GM10266 (cell line): ENCODE measurements at regions not wholly inside any gene's neighbourhood (a gene's known extent, or its start where the extent isn't known, plus 50 kb on each side); places are given as distances from the start of the nearest gene placed in this dataset.

Experiments used
- DNase-seq: peaks from one replicate; pipeline ENCODE4 v3.0.0; 2012; ENCODE audit errors: extremely low spot score
- CTCF ChIP-seq: IDR thresholded peaks from 2 replicates; pipeline ENCODE4 v1.5.1; 2012; ENCODE audit warnings: mild to moderate bottlenecking, low read depth; ENCODE audit not compliant: control insufficient read depth, insufficient read depth; ENCODE audit errors: missing control alignments

GRCh38 chr6:90393232-90393884 is 96.7 kb upstream of the BACH2 start:
- peak; percentile 27 for DNase-seq
- peak; percentile 80 for TF ChIP-seq CTCF

DNA sequence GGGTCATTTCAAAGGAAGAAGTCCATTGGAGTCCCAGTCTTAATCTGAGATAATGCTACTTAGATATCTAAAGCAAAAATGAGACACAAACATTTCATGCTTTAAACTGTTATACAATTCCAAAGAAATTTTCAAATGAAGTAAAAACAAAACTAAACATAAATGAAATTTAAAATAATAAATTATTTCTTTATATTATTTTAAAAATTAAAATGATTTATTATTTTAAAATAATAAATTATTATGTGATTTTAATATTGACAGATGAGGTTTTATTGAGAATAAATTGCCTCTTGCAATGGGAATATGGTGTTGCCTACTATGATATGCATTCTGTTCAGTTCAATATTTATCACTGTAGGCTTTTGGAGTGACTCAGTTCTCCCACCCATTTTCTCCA is 93.7 kb upstream of the BACH2 start:
- DNase-seq, result no peak
- no peak for TF ChIP-seq CTCF

DNA sequence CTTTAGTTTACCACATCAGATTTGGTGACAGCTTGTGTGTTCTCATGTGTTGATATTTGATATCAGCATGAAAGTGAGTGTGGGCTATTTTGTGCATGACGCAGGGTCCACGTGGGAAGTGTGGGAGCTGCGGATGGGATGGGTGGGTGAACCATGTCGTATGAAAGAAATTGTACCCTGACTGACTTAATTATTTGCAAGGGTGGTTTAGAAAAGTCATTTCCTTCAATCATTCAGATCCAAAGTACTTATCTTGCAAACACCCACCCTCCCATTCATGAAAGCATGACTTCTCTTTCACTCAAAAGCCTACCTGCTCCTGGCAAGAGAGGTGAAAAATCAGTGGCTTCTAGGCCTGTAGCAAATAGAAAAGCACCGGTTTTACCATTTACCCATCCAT is 91.8 kb upstream of the BACH2 start:
- DNase-seq, result no peak
- no peak for TF ChIP-seq CTCF

DNA sequence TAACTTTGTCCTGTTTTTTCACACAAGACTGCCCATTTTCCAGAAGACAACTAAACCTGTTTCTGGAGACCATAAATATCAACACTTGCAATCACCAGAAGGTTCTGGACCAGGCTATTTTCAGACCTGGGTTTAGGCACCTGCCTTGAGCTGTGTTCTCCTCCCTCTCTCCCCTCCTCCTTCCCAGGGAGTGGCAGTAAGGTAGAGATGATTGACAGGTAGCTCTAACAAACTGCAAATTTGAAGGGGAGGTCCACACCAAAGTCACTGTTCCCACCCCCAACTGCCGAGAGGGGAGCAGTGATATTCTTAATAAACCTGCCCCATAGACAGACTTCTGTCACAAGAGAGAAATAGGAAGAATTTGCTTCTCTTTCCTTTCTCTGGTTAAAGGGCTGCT is 91.2 kb upstream of the BACH2 start:
- no peak for DNase-seq
- TF ChIP-seq CTCF, result no peak

GRCh38 chr6:90387383-90387775 is 90.7 kb upstream of the BACH2 start:
- no peak for TF ChIP-seq CTCF
- no peak for DNase-seq

DNA sequence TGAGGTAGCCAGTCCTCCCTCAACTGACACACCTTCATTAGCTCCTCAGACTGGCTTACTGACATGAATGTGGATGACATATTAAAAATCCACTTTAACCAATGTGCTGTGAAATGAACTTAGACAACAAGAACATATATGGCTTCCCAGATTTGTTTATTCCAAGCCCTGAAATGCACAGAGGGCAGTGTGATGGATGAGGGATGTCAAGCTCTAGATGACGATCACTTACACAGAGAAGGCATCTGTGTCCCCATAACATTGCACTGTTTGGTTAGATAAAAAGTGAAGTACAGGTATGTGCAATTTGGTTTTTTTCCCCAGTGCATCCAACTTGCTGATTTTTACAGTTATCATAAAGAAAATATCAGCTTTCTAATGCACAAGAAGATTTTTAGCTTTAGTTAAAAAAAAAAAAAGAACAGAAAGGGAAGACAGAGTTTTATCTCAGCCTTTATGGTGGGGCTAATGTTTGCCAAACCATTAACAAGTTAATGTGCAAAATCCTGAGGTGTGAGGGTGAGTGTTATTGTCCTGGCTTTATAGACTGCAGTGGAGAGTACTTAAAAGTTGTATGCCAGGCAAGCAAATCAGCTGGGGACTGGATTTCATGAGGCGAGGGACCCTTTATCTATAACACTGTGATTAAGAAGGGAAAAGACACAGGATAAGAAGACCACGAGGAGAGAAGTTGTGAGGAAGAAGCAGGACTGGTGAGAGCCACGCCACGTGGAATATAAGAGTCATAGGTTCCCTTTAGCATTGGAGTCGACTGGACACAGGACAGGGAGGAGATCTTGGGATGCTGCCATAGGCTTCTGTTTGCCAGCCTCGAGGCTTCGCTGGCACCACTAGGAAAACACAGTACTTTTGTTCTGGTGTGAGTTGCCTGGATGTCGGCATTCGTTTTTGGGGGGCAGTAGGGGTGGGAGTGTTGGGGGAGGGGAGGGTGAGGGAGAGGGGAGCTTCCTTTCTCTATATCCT is 90.0 kb upstream of the BACH2 start:
- no peak for TF ChIP-seq CTCF
- no peak for DNase-seq
